HG02981 (cell line): ENCODE measurements at regions not wholly inside any gene's neighbourhood (a gene's known extent, or its start where the extent isn't known, plus 50 kb on each side); places are given as distances from the start of the nearest gene placed in this dataset.

Experiments
- ATAC-seq: cut with Tn5 transposase; IDR thresholded peaks from one replicate; pipeline ENCODE4 v1.9.1; 2021; ENCODE audit warnings: mild to moderate bottlenecking, moderate library complexity; ENCODE audit not compliant: unreplicated experiment

GRCh38 chr3:180092889-180093288 lies 56.2 kb upstream of the PEX5L start:
- no peak for ATAC-seq

GRCh38 chr3:180093535-180093934 lies 56.8 kb upstream of the PEX5L start:
- no peak for ATAC-seq

GRCh38 chr3:180097626-180098025 lies 60.9 kb upstream of the PEX5L start:
- no peak for ATAC-seq

GRCh38 chr3:180102134-180102533 lies 65.4 kb upstream of the PEX5L start:
- ATAC-seq: no peak

- ATAC-seq: no peak
Observed at GRCh38 chr3:180102604-180103003, 65.9 kb upstream of the PEX5L start.

GRCh38 chr3:180116203-180116602 lies 79.5 kb upstream of the PEX5L start:
- ATAC-seq: no peak

GRCh38 chr3:180116658-180117057 lies 79.9 kb upstream of the PEX5L start:
- ATAC-seq: no peak

GRCh38 chr3:180117381-180118163 lies 80.8 kb upstream of the PEX5L start:
- ATAC-seq: no peak

- no peak for ATAC-seq
Observed at GRCh38 chr3:180119567-180119966, 82.8 kb upstream of the PEX5L start.

GRCh38 chr3:180123928-180124327 lies 87.2 kb upstream of the PEX5L start:
- ATAC-seq: no peak

- no peak for ATAC-seq
Observed at GRCh38 chr3:180131169-180131568, 94.4 kb upstream of the PEX5L start.

GRCh38 chr3:180135101-180135500 lies 98.4 kb upstream of the PEX5L start:
- no peak for ATAC-seq

- no peak for ATAC-seq
Observed at GRCh38 chr3:180138871-180139270, 102.1 kb upstream of the PEX5L start.

- no peak for ATAC-seq
Observed at GRCh38 chr3:180142041-180142440, 105.3 kb upstream of the PEX5L start.

GRCh38 chr3:180142472-180142871 lies 105.7 kb upstream of the PEX5L start:
- no peak for ATAC-seq

GRCh38 chr3:180161770-180162169 lies 125.0 kb upstream of the PEX5L start:
- no peak for ATAC-seq

GRCh38 chr3:180175572-180175971 lies 138.8 kb upstream of the PEX5L start:
- ATAC-seq: no peak

- no peak for ATAC-seq
Observed at GRCh38 chr3:180176059-180176458, 139.3 kb upstream of the PEX5L start.

- no peak for ATAC-seq
Observed at GRCh38 chr3:180177255-180177654, 140.5 kb upstream of the PEX5L start.

- no peak for ATAC-seq
Observed at GRCh38 chr3:180179562-180179961, 142.8 kb upstream of the PEX5L start.

- no peak for ATAC-seq
Observed at GRCh38 chr3:180180795-180181194, 144.1 kb upstream of the PEX5L start.

GRCh38 chr3:180181387-180181786 lies 144.7 kb upstream of the PEX5L start:
- no peak for ATAC-seq

GRCh38 chr3:180183346-180183745 lies 146.6 kb upstream of the PEX5L start:
- no peak for ATAC-seq
